ENCODE measurements at regions not wholly inside any gene's neighbourhood (a gene's known extent, or its start where the extent isn't known, plus 50 kb on each side); places are given as distances from the start of the nearest gene placed in this dataset.
"Not testable (repeated sequence)": the region's sequence is repeated elsewhere in the genome, so short reads cannot be mapped to it uniquely, and the experiment has no call there.

DNA sequence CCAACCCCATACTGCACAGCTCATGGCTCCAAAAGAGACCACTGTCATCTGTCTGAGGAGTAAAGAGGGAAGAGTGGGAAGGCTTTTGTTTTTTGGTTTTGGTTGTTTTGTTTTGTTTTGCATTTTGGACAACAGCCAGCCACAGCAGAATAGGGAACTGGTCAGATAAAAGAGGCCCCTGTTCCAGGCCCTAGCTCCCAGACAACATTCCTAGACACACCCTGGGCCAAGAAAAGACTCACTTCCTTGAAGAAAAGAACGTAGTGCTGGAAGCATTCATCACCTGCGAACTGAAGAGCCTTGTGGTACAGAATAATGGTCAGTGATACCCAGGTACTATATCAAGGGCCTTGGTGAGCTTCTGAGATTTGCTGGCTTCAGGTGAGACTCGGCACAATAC, 619.4 kb upstream of the SPANXN1 start:
- H3K4me1 ChIP-seq (ENCODE audit: control insufficient read depth in 1 of 2, insufficient read depth in 2 of 2, low read length in 2 of 2): no peaks in the 10 kb centered on the region
- no peaks in the 10 kb centered on the region for H3K27me3 ChIP-seq (ENCODE audit: insufficient read depth, low read length)
- H3K4me3 ChIP-seq (replicated peaks in 1 of 2; ENCODE audit: low read depth in 1 of 2, low read length in 2 of 2): no peak overlapping the region
- no peaks in the 10 kb centered on the region for H3K9me3 ChIP-seq (ENCODE audit: control insufficient read depth in 1 of 2, insufficient read depth in 1 of 2, low read depth in 1 of 2, low read length in 2 of 2)
- DNase-seq (ENCODE audit: low read depth, low spot score) (no peak), ATAC-seq (no peak)
- intact Hi-C loops (cut with micrococcal nuclease): no loop called here
- H4K20me1 ChIP-seq (ENCODE audit: insufficient read depth): no peaks in the 10 kb centered on the region
- ChIA-PET RAD21 (ENCODE audit: low non-redundant PET in 1 of 2, low total read pairs in 2 of 2, uncharacterized antibody in 2 of 2, unreplicated experiment in 2 of 2) (no interaction called here), POLR2A (no interaction called here), CTCF (no interaction called here)
- H3K9ac ChIP-seq (ENCODE audit: low read length): no peak overlapping the region
- H3K27ac ChIP-seq (ENCODE audit: low read depth, low read length): no peak overlapping the region
- H3K79me2 ChIP-seq (ENCODE audit: insufficient read depth, low read length): no peaks in the 10 kb centered on the region
- no TSS peak for BruUV-seq (replicated peaks)
- no peak for TF ChIP-seq SP1 (IDR thresholded peaks at IDR 0.05; ENCODE audit: low read depth)
- TF ChIP-seq, protein P1, sequence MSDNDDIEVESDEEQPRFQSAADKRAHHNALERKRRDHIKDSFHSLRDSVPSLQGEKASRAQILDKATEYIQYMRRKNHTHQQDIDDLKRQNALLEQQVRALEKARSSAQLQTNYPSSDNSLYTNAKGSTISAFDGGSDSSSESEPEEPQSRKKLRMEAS (IDR thresholded peaks at IDR 0.05): no peak
- no peaks in the 10 kb centered on the region for H3K36me3 ChIP-seq (ENCODE audit: control insufficient read depth in 1 of 2, insufficient read depth in 2 of 2, low read length in 2 of 2)
- no peaks in the 10 kb centered on the region for H3K9me2 ChIP-seq (ENCODE audit: insufficient read depth)
- no peak overlapping the region for H2AFZ ChIP-seq (ENCODE audit: low read depth, low read length, poor library complexity, severe bottlenecking)
- no peak overlapping the region for H3K4me2 ChIP-seq (ENCODE audit: low read length)

DNA sequence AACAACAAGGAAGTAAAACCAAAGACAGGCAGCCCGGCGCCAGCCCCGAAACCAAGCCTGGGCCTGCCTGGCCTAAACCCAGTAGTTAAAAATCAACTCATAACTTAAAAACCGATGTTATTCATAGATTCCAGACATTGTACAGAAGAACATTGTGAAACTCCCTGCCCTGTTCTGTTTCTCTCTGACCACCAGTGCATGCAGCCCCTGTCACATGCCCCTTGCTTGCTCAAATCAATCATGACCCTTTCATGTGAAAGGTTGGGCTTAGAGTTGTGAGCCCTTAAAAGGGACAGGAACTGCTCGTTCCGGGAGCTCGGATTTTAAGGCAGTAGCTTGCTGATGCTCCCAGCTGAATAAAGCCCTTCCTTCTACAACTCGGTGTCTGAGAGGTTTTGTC, 612.9 kb upstream of the SPANXN1 start:
- H3K79me2 ChIP-seq (ENCODE audit: insufficient read depth, low read length); H3K27me3 ChIP-seq (ENCODE audit: insufficient read depth, low read length); DNase-seq (ENCODE audit: low read depth, low spot score); ATAC-seq; H3K36me3 ChIP-seq (ENCODE audit: control insufficient read depth in 1 of 2, insufficient read depth in 2 of 2, low read length in 2 of 2); RAD21 ChIA-PET (ENCODE audit: low non-redundant PET in 1 of 2, low total read pairs in 2 of 2, uncharacterized antibody in 2 of 2, unreplicated experiment in 2 of 2); intact Hi-C loops (cut with micrococcal nuclease); H3K9ac ChIP-seq (ENCODE audit: low read length); H3K4me1 ChIP-seq (ENCODE audit: control insufficient read depth in 1 of 2, insufficient read depth in 2 of 2, low read length in 2 of 2); H3K9me2 ChIP-seq (ENCODE audit: insufficient read depth); H3K4me3 ChIP-seq (replicated peaks in 1 of 2; ENCODE audit: low read depth in 1 of 2, low read length in 2 of 2); POLR2A ChIA-PET; H3K9me3 ChIP-seq (ENCODE audit: control insufficient read depth in 1 of 2, insufficient read depth in 1 of 2, low read depth in 1 of 2, low read length in 2 of 2); H3K27ac ChIP-seq (ENCODE audit: low read depth, low read length); H3K4me2 ChIP-seq (ENCODE audit: low read length); H4K20me1 ChIP-seq (ENCODE audit: insufficient read depth); H2AFZ ChIP-seq (ENCODE audit: low read depth, low read length, poor library complexity, severe bottlenecking); CTCF ChIA-PET; BruUV-seq (replicated peaks): not testable (repeated sequence)

DNA sequence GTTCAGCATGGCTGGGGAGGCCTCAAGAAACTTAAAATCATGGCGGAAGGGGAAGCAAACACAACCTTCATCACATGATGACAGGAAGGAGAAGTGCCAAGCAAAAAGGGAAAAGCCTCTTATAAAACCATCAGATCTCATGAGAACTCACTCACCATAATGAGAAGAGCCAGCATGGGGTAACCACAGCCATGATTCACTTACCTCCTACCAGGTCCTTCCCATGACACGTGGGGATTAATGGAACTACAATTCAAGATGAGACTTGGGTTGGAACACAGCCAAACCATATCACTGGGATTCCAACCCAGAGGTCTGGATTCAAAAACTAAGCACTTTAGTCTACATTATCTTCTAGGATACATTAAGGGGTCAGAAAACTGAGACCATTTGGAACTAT, 609.6 kb upstream of the SPANXN1 start:
- H3K4me2 ChIP-seq (ENCODE audit: low read length): no peak overlapping the region
- H3K9me3 ChIP-seq (ENCODE audit: control insufficient read depth in 1 of 2, insufficient read depth in 1 of 2, low read depth in 1 of 2, low read length in 2 of 2): no peaks in the 10 kb centered on the region
- ChIA-PET RAD21 (ENCODE audit: low non-redundant PET in 1 of 2, low total read pairs in 2 of 2, uncharacterized antibody in 2 of 2, unreplicated experiment in 2 of 2) (no interaction called here), CTCF (no interaction called here), POLR2A (no interaction called here)
- no peaks in the 10 kb centered on the region for H3K27me3 ChIP-seq (ENCODE audit: insufficient read depth, low read length)
- H3K9me2 ChIP-seq (ENCODE audit: insufficient read depth): no peaks in the 10 kb centered on the region
- H3K4me3 ChIP-seq (replicated peaks in 1 of 2; ENCODE audit: low read depth in 1 of 2, low read length in 2 of 2): no peak overlapping the region
- H3K4me1 ChIP-seq (ENCODE audit: control insufficient read depth in 1 of 2, insufficient read depth in 2 of 2, low read length in 2 of 2): no peaks in the 10 kb centered on the region
- DNase-seq (ENCODE audit: low read depth, low spot score) (no peak), ATAC-seq (no peak)
- no peak overlapping the region for H3K9ac ChIP-seq (ENCODE audit: low read length)
- no peak overlapping the region for H3K27ac ChIP-seq (ENCODE audit: low read depth, low read length)
- H4K20me1 ChIP-seq (ENCODE audit: insufficient read depth): no peaks in the 10 kb centered on the region
- no peaks in the 10 kb centered on the region for H3K36me3 ChIP-seq (ENCODE audit: control insufficient read depth in 1 of 2, insufficient read depth in 2 of 2, low read length in 2 of 2)
- BruUV-seq (replicated peaks): no TSS peak
- H2AFZ ChIP-seq (ENCODE audit: low read depth, low read length, poor library complexity, severe bottlenecking): no peak overlapping the region
- intact Hi-C loops (cut with micrococcal nuclease): no loop called here
- H3K79me2 ChIP-seq (ENCODE audit: insufficient read depth, low read length): no peaks in the 10 kb centered on the region
- TF ChIP-seq, protein P2, sequence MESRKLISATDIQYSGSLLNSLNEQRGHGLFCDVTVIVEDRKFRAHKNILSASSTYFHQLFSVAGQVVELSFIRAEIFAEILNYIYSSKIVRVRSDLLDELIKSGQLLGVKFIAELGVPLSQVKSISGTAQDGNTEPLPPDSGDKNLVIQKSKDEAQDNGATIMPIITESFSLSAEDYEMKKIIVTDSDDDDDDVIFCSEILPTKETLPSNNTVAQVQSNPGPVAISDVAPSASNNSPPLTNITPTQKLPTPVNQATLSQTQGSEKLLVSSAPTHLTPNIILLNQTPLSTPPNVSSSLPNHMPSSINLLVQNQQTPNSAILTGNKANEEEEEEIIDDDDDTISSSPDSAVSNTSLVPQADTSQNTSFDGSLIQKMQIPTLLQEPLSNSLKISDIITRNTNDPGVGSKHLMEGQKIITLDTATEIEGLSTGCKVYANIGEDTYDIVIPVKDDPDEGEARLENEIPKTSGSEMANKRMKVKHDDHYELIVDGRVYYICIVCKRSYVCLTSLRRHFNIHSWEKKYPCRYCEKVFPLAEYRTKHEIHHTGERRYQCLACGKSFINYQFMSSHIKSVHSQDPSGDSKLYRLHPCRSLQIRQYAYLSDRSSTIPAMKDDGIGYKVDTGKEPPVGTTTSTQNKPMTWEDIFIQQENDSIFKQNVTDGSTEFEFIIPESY (IDR thresholded peaks at IDR 0.05; ENCODE audit: extremely low read depth, insufficient replicate concordance, low read length): no peak
- TF ChIP-seq EZH2 (IDR thresholded peaks at IDR 0.05) (no peak), ELF1 (IDR thresholded peaks at IDR 0.05; ENCODE audit: borderline replicate concordance, low read depth) (no peak), SIN3A (IDR thresholded peaks at IDR 0.05; ENCODE audit: low read depth) (no peak), EZH2phosphoT487 (IDR thresholded peaks at IDR 0.05; ENCODE audit: borderline replicate concordance) (no peak), TCF7L2 (IDR thresholded peaks at IDR 0.05; ENCODE audit: borderline replicate concordance, extremely low read depth, insufficient read depth, insufficient read length) (no peak)
- TF ChIP-seq, protein P1 (IDR thresholded peaks at IDR 0.05): no peak
- TF ChIP-seq, protein P3, sequence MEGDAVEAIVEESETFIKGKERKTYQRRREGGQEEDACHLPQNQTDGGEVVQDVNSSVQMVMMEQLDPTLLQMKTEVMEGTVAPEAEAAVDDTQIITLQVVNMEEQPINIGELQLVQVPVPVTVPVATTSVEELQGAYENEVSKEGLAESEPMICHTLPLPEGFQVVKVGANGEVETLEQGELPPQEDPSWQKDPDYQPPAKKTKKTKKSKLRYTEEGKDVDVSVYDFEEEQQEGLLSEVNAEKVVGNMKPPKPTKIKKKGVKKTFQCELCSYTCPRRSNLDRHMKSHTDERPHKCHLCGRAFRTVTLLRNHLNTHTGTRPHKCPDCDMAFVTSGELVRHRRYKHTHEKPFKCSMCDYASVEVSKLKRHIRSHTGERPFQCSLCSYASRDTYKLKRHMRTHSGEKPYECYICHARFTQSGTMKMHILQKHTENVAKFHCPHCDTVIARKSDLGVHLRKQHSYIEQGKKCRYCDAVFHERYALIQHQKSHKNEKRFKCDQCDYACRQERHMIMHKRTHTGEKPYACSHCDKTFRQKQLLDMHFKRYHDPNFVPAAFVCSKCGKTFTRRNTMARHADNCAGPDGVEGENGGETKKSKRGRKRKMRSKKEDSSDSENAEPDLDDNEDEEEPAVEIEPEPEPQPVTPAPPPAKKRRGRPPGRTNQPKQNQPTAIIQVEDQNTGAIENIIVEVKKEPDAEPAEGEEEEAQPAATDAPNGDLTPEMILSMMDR (IDR thresholded peaks at IDR 0.05 in 2 of 3, conservative IDR thresholded peaks at IDR 0.05 in 1 of 3; ENCODE audit: borderline replicate concordance in 1 of 3, insufficient read depth in 1 of 3, low read depth in 2 of 3, low read length in 2 of 3): no peak
